NOMO-1 treated with dmso at 0.1 percent for 144 hours (cell line): ENCODE measurements at regions not wholly inside any gene's neighbourhood (a gene's known extent, or its start where the extent isn't known, plus 50 kb on each side); places are given as distances from the start of the nearest gene placed in this dataset.
"Not testable (repeated sequence)": the region's sequence is repeated elsewhere in the genome, so short reads cannot be mapped to it uniquely, and the experiment has no call there.

Experiments
- DNase-seq: peaks from one replicate; lab custom pipeline; 2025; ENCODE audit not compliant: unreplicated experiment; lab: John Stamatoyannopoulos, UW

DNA sequence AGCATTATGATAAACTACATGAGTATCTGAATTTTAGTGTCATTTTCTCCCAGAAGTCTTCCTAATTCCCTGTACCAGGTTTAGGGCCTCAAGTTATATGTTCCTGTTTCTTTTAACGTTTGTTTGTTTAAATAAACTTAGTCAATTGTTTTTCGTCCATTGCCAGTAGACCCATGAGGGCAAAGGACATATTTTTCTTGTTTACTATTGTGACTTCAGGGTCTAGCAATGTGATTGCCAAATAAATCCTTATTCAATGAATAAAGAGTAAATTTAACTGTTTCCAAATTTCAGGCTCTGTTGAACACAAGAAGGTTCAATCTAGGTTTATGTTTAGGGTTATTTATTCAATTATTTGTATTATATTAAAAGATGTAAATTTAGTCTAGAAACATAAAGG, 391.6 kb upstream of the MGAT4C start:
- no peak for DNase-seq

DNA sequence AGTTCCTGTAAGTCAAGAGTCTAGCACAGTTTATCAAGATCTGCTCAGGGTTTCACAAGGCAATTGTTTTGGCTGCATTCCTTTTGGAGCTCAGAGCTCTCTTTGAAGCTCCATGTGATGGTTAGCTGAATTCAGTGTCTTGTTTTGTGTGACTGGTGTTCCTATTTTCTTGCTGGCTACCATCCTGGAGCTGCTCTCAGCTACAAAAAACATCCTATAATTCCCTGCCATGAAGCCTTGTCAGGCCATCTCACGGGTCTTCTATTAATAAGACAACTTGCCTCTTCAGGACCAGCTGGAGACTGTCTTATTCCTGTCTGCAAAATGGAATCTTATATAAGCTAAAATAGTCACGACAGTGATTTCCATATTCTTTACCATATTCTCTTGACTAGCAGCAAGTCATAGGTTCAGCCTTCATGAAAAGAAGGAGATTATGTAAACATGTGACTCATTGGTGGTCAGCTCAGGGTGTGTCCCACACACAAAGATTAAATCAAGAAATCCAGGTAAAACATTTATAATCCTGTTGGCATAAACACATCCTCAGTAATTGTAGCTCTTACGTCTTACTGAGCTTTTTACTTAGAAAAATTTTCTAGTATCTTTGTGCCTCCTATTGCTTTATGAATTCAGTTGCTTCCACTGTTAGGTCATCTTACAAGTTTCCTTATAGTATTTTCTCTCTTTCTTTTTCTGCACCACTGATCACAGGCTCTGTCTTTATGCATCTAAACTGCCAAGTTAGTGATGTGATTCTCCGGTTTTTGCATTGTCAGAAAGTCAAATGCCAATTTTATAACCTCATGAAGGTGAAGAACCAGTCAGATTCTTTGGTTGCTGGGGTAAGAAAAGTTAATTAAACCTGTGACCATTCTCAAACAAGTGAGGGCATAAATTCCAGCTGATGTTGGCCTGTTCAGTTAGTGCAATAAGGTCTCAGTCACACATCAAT, 378.5 kb upstream of the MGAT4C start:
- DNase-seq, result no peak

DNA sequence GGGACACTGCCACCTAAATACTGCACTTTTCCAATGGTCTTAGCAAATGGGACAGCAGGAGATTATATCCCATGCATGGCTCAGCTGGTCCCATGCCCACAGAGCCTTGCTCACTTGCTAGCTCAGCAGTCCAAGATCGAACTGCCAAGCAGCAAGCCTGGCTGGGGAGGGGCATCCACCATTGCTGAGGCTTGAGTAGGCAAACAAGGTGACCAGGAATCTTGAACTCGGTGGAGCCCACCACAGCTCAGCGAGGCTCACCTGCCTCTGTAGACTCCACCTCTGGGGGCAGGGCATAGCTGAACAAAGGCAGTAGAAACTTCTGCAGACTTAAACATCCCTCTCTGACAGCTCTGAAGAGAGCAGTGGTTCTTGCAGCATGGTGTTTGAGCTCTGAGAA, 370.8 kb upstream of the MGAT4C start:
- no peak for DNase-seq

DNA sequence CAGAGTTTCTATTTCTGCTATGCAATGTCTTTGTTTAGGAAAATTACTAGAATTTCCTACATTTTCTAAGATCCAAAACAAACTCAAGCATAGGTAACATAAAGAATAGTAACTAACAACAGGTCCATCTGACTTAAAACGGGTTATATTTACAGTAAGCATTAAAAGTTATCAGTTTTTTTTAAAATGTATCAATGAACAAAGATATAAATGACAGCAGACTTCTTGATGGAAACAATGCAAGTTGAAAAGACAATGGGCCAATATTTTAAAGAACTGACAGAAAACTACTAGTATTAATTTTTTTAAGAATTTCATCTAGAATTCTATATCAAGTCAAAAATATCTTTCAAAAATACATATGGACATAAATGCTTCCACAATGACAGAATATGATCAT, 367.1 kb upstream of the MGAT4C start:
- no peak for DNase-seq

DNA sequence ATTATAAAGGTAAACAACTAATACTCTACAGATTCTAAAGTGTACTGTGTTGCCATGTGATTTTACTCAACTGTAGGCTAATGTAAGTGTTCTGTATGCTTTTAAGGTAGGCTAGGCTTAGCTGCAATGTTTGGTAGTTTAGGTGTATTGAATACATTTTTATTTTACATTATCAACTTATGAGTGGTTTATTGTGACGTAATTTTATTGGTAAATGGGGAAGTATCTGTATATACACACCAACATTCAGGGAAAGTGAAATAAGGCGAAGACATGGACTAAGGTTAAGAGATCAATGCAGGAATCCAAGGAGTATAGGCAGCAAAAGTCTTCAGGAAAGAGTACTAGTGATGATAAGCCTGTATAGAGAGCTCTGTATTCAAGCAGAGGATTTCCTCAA, 365.8 kb upstream of the MGAT4C start:
- DNase-seq, result no peak

DNA sequence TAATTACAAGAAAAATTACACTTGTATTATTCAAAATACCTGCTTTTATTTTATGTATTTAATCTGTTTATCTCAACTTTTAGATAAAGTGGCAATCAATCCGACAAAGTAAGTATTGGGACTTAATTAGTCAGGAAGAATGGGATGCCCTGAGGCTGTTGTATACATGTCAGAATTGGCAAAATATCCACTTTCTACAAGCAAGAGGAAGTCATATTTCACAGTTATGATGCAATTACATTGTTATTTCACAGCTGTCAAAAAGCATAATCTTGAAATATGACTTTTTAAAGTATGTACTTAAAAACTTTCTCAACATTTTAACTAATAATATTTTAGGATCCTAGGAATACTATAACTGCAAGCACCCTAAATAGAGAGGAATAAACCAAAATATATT, 357.1 kb upstream of the MGAT4C start:
- no peak for DNase-seq

DNA sequence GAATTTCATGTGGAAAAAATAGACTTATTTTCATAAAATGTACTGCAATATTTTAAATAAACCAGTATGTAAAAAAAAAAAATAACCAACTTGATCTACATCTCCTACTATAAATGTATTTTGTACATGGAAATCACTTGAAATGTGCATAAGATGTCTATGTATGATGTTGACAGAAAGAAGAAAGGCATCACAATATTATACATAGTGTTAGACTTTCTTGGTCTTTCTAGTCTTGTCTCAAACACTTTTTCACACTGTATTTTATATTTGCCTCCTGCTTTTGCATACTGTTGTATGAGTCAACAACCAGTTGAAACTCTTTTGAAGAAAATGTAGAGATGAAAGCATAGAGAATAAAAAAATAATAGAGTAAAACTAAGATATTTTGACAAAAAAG, 352.4 kb upstream of the MGAT4C start:
- DNase-seq, result no peak

DNA sequence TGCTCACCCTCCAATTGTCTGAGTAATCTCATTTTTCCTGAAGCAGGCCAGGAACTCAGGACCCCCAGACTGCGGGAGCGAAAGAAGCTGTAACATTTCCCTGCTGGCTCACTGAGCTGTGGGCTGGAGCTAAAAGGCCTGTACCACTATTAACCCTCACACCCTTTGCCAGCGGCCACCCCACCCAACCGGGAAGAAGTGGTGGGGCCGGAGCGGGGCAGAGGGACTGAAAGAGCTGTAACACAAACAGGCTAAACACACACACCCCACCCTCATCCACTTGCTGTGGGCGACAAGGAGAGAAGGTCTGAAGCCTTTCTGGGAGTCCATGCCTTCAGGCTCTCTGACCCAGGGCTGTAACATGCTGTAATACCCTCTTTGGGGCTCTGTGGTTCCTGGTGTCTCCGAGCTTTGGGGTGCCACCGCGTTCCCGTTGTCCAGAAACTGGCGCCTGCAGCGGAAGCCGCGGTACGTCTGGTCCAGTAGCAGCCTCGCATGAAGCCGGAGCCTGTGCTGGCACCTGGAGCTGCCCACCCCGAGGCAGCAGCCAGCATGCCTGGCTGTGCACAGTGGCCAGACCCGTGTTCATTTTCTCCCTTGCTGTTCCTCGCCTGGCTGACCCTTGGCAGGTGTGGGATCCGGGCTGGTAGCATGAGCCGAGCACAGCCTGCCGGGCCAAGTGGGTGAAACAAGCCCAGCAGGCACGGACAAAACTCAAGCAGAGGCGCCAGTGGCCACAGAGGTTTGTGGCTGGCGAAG, 345.5 kb upstream of the MGAT4C start:
- no peak for DNase-seq

DNA sequence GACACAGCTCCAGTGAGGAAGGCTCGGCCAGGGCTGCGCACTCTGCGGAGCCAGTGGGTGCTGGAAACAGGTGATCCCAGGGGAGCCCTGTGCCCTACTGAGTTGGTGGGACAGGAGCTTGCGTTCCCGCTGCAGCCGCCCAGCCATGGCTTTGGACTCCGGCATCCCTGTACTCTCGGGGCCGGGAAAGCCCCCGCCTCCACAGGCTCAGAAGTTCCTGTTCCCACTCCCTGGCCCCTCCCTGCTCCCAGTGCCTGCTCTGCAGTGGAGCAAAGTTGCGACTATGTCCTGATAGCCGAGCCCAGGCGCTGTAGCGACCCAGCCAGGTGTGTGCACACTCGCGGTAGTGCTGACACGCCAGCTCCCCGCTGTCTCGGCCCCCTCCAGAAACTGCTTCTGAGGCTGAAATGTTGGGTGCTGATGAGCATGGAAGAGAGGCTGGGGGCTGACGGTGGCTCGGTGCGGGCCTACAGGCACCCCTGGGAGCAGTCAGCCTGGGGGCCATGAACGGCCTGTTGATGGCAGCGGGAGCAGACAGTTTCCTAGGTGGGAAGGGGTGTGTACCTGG, 344.6 kb upstream of the MGAT4C start:
- no peak for DNase-seq

DNA sequence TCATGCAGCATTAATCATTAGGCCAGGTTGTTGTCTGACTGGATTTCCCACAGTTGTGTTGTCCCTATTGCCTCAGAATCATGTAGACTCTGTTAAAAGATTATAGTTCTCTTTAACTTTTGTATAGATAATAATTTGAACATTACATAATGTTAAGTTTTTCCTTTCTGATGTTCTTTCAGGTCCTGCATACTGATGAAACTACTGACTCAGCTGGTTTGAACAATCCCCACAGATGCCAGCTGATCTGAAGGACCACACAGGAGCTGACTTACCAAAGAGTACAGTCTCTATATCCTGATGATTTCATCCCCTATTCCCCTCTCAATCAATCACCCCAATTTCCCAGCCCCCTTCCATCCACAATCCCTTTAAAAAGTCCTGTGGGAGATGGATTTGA, 341.2 kb upstream of the MGAT4C start:
- no peak for DNase-seq

DNA sequence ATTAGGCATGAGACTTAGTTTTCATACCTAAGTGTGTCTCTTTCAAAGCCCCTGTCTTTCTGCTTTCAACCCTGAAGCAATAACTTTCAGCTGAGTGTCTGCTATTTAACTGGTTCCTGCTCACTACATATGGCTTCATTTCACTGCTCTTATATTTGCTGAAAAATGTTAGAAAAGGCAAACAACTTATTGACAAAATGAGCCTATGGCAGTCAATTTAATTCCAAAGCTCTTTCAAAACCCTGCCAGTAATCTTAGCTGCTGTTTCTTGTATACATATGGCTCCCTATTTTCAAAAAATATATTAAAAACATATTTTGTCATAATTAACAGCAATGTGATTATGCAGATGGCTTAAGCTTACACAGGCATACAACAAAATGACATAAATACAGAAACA, 334.1 kb upstream of the MGAT4C start:
- DNase-seq, result no peak

DNA sequence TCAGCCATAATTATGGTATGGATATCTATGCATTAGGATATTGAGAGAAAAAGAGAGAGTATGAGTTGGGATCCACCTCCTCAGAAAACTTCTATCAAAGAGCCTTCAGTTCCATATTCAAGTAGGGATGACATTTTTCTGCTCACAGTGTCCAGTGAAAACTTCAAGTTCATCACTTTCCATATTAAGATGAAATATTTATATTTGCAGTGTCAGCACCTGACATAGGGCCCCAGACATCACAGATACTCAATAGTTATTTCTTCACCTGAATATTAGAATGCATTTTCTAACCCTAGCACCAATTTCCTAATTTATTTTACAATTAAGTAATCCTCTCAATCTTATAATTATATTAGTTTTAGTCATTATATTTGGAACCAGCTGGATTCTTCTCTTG, 318.0 kb upstream of the MGAT4C start:
- no peak for DNase-seq

DNA sequence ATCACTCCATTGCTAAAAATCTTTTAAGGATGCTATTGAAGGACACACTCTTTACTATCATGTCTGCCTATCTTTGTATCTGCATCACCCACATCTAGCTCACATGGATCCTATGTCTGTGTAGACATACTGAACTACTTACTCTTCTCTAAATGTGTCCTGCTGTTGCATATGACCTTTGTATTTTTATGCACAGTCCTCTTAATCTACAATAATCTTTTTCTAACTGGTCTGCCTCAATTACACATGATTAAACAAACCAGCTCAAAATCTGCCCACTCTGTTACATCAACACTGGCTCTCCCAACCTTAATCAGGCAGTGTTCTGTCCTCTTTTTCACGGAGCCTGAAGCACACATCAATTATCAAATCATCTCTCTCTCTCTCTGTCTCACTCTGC, 316.3 kb upstream of the MGAT4C start:
- no peak for DNase-seq

DNA sequence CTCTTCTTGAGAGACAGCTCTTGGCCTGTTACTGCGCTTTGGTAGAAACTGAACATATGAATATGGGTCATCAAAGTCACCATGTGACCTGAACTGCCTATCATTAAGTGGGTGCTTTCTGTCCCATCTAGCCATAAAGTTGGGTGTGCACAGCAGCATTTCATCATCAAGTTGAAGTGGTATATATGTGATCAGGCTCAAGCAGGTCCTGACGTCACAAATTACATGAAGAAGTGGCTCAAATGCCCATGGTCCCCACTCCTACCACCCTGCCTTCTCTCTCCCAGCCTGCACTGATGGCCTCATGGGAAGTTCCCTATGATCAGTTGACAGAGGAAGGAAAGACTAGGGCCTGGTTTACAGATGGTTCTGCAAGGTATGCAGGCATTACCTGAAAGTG, 308.8 kb upstream of the MGAT4C start:
- no peak for DNase-seq

DNA sequence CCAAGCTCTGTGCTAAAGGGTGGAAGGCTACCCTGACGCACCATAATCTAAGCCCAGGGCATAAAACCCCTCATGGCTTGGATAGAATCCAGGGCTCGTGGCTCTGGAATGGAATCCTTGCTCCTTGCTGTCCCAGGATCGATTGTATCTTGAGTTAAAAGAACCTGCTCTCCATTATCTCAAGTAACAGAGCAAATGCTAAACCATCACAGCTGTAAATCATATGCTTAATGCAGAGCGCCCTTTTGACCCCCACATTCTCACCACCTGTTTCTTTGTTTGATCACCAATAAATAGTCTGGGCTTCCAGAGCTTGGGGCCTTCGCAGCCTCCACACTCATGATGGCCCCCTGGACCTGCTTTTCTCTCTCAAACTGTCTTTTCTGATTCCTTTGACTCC, 299.3 kb upstream of the MGAT4C start:
- not testable (repeated sequence) for DNase-seq

DNA sequence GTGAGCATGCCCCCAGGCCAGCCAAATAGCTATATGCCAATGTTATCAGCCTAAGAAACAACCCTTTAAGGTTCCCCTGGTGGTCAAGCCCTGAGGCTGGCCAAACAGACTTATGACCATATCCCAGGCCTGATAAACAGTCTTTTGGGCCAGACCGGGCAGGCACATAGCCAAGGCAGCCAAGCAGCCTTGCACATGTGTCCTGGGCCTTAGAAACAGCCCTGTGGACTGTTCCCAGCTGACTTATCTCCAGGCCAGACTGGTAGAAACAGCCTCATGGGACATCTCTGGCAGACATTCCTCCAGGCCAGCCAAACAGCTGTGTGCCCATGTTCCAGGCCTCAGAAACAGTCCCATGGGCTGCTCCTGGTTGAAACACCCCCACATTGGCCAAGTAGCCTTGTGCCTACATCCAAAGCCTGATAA, 295.0 kb upstream of the MGAT4C start:
- no peak for DNase-seq

DNA sequence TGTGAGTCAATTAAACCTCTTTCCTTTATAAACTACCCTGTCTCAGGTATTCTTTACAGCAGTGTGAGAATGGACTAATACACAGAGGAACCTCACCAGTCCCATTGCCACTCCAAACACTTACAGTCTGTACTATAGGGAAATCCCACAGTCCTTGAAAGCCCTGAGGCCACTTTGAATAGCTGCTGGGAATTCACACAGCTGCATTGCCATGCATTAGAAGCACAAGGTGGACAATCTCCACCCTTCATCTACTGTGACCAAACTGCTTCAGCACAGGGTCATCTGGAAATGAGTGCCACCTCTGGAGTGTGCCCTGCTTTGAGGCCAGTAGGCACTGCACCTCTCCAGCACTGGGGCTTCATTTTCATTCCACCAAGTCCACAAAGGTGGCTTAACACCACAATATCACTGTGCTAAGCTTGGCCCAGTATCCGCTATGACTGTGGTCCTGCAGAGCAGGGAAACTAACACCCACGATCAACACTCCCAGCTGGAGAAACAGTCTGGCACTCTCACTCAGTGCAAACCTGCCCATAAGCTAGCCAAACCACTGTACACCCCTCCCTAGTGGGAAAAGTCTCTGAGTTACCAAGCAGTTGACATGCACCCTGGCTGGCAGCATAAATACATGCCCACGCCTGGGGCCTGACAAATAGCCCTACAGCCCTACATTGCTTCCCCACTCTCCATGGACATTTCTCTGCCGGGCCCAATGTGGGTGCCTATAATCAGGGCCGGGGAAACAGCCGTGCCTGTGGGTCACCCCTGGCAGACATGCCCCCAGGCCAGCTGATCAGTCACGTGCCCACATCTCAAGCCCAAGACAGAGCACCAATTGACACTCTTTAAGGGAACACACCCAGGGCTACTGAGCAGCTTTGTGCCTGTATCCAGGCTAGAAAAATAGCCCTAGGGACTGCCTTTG, 294.3 kb upstream of the MGAT4C start:
- DNase-seq, result no peak

DNA sequence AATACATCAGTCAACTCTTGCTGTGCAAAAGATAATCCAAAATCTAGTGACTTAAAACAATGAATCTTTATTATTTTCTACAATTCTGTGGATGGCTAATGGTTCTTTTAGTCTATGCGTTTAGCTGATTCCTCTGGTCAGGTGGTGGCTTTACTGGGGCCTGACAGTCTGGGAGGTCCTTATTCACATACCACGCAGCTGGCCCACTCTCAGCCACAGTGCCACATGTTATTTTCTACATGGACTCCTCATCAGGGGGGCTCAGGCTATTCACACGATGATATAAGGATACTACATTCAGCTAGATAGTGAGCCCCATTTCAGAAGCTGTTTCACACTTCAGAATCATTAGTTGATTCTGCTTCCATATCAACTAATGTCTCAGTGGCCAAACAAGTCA, 287.5 kb upstream of the MGAT4C start:
- DNase-seq, result no peak

DNA sequence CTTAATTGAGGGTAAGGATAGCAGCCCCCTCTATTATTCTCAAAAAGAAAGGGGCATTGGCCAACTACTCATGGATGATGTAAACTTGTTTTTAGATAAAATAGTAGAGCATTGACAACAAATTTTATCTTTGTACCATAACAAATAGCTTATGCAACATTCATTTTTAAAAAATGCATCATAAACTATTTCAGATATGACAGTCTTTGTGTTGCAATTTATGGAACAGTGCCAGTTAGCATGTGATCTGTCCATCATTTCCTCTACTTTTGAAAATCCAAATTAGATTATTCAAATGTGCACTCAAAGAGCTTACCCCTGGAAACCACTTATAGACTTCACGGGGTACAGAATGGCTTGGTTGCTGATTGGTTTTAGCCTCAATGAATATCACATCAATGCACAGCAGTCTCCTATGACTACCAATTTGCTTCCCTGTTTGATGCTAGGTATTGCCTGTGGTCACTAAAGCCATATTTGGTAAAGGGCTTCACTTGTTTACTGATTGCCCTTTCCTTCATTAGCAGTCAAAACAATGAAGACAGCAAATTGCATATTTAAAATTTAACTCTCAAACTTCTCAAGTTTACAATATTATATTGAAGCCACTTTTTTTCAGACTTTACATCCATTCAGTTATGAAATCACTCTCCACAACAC, 274.9 kb upstream of the MGAT4C start:
- DNase-seq, result no peak

DNA sequence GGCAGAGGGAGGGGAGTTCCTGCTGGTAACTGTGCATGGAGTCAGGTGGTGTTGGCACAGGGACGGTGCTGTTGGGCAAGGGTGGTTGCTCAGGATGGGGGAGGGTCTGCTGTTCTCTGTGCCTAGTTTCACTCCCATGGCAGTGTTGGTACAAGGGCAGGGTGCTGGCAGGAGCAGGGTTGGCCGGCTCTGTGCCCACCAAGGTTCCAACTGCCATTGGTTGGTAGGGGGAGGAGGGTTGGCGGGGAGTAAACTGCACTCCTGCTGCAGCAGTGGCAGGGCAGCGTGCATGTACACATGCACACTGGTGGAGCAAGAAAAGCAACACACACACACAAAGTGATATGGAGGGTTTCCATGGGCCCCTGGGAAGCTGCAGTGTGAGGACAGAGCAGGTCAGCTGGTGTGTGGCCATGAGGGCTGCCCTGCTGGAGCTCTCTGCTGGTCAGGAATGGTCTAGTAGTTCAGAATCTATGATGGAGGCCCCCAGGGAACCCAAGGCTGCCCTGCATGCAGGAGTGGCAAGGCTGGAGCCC, 269.9 kb upstream of the MGAT4C start:
- no peak for DNase-seq
